ENCODE measurements at regions not wholly inside any gene's neighbourhood (a gene's known extent, or its start where the extent isn't known, plus 50 kb on each side); places are given as distances from the start of the nearest gene placed in this dataset.

DNA sequence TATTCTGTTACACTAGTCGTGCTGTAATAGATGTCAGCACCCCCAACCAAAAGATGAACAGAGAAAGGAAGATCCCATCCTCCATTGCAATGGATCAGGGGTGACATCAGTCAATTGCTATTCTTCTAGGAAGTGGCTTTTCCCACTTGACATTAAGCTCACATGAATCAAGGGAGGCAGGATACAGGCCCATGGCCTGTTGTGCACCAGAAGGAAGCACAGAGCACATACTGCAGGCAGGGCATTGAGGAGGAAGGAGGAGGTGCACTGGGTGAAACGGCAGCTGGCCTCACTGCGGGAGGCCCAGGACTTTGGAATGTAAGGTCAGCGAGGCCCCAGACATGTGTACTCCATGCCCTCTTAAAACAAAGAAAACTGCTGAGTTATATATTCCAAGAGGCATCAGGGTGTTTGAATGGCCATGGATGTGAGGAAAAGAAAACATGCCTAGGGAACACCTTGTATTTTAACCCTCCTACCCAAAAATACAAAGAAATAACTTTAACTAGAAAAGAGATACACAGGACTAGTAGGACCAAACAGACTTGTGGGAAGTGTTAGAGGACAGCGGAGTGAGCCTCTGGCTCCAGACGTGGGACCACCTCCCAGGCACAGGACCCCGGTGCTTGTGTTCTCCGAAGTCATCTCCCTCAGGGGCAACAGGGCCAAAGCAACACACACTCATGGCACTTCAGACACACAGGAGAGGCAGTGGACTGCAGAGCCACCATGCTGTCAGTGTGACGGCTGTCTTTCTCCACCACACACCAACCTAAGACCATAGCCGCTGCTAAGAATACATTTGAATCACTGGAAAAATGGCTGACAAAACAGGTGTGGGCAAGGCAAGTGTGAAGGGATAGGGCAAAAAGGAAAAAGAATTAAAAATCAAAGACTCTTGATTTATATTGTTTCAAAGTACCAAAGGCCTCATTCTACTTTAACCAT is 51.4 kb upstream of the RIOK3 start:
- TF ChIP-seq, protein P1, sequence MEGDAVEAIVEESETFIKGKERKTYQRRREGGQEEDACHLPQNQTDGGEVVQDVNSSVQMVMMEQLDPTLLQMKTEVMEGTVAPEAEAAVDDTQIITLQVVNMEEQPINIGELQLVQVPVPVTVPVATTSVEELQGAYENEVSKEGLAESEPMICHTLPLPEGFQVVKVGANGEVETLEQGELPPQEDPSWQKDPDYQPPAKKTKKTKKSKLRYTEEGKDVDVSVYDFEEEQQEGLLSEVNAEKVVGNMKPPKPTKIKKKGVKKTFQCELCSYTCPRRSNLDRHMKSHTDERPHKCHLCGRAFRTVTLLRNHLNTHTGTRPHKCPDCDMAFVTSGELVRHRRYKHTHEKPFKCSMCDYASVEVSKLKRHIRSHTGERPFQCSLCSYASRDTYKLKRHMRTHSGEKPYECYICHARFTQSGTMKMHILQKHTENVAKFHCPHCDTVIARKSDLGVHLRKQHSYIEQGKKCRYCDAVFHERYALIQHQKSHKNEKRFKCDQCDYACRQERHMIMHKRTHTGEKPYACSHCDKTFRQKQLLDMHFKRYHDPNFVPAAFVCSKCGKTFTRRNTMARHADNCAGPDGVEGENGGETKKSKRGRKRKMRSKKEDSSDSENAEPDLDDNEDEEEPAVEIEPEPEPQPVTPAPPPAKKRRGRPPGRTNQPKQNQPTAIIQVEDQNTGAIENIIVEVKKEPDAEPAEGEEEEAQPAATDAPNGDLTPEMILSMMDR (conservative IDR thresholded peaks at IDR 0.05; ENCODE audit: low read length) = no peak
- TF ChIP-seq EZH2phosphoT487 (IDR thresholded peaks at IDR 0.05; ENCODE audit: borderline replicate concordance, low read depth, low read length) = no peak
